GM18499 (cell line): ENCODE measurements at regions not wholly inside any gene's neighbourhood (a gene's known extent, or its start where the extent isn't known, plus 50 kb on each side); places are given as distances from the start of the nearest gene placed in this dataset.

ENCODE experiments used
- ATAC-seq: cut with Tn5 transposase; IDR thresholded peaks from one replicate; pipeline ENCODE4 v1.9.1; 2021; ENCODE audit warnings: moderate number of reproducible peaks; ENCODE audit not compliant: insufficient read depth, unreplicated experiment

GRCh38 chr17:33739714-33740113 is 446.6 kb upstream of the ASIC2 start:
- ATAC-seq, result no peak

- no peak for ATAC-seq
Measured at GRCh38 chr17:33745047-33745760, 452.1 kb upstream of the ASIC2 start.

GRCh38 chr17:33749171-33749570 is 456.1 kb upstream of the ASIC2 start:
- ATAC-seq, result no peak

DNA sequence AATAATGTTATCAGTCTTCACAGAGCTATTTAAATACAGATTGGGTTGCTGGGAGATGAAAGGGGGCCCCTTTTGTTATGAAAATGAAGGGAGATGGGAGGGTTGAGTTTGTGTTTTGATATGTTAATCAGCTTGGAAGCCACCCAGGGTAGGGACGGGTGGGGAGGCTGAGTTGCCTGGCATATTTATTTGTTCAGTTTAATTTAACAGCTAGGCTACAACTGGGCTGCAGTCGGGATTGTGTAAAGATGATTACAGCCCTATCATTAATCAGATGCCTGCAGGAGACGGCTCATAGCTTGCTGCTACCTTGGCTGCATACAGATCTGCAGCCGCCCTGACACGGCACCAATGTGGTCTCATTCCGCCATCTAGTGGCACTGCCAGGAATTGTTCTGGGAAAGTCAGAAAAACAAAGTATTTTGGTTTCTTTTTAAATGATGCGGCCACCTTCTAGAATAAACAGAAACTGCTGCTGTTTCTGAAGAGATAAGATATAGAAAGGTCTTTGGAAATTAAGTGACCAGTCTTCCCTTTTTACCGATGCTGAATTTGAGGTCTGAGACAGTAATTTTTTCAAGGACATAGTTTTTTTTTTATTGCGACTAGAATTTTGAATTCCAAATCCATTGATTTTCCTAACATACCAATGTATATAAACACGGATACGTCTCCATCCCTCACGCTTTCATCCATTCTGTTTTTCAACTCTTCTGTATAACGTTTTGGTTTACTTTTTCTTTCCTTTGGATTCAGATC is 458.0 kb upstream of the ASIC2 start:
- ATAC-seq, result no peak

DNA sequence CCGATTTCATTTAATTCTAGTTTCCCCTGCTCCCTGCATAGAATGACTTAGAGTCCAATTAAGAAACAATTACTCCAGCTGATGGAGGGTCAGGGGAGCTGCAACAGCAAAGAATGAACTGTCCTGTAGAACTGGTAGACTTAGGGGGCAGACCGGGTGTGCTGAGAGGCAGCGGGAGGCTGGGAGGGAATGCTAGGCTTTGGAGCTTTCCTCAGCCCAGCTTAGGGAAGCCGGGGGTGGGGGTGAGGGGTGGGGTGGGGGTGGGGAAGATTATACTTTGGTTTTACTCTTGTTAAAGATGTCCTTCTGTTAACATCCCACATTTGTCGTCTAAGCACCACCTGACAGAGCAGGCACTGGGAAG is 458.6 kb upstream of the ASIC2 start:
- no peak for ATAC-seq

DNA sequence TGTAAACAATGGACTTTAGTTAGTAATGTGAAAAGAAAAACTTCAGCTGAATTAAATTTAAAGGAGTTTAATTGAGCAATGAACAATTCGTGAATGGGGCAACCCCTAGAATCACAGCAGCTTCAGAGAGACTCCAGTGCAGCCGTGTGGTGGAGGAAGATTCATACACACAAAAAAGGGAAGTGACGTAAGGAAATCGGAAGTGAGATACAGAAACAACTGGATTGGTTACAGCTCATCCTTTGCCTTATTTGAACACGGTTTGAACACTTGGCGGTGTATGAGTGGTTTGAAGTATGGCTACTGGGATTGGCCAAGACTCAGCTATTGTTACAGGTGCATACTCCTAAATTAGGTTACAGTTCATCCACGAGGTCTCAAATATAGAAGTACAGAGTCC is 460.4 kb upstream of the ASIC2 start:
- ATAC-seq, result no peak

DNA sequence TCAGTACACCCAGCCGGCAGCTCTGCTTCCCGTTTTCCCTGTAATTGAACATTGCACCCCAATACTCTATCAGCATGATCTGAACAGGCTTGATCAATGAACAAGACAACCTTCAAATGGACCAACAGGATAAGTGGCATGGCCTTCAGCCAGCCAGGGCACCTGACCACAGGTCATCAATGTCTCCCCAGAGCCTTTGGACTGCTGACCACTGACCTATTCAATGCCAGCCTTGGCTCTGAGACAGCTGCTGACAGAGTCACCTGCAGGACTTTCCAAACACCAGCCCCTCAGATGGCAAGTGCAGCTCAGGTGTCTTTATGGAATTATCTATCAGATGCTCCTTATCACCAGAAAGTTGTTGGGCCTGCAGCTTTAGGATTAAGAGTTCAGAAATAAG is 462.9 kb upstream of the ASIC2 start:
- no peak for ATAC-seq

- ATAC-seq, result no peak
Measured at GRCh38 chr17:33765871-33766270, 472.8 kb upstream of the ASIC2 start.

DNA sequence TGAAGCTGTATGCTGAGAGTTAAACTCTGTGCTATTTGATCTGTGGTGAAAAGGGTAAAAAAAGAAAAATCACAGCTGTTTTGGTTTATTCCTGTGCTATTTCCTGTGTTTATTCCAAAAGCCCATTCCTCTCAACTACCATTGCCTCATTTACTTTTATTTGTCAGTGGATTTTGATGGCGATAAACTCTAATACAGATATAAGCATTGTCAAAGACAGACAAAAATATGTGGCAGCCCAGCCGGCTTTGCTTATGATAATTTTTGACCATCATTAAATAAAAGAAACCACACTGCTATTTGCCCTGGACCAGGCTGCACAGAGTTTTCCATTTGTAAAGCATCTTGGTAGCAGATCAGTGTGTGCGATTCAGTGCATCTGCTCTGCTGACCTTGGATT is 473.6 kb upstream of the ASIC2 start:
- no peak for ATAC-seq

DNA sequence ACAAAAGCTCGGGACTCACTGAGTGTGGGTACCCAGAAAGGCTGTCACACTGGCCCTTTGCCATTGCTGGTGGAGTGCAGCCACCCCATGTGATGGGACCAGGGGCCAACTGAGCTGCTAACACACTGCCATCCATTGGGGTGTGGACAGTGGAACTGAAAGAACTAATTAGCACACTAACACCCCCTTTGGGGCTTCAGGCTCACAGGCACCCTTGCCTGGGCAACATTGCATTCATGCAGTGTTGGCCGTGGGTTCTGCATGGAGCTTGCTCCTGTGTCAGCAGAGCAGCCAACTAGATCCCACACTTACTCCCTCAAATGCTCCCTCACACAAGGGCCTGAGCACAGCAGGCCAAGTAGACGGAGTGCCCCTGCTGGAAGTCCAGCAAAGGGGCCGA is 476.0 kb upstream of the ASIC2 start:
- ATAC-seq, result no peak

- ATAC-seq, result no peak
Measured at GRCh38 chr17:33776304-33776703, 478.8 kb upstream of the CCL2 start.

GRCh38 chr17:33776903-33777302 is 478.2 kb upstream of the CCL2 start:
- ATAC-seq, result no peak

DNA sequence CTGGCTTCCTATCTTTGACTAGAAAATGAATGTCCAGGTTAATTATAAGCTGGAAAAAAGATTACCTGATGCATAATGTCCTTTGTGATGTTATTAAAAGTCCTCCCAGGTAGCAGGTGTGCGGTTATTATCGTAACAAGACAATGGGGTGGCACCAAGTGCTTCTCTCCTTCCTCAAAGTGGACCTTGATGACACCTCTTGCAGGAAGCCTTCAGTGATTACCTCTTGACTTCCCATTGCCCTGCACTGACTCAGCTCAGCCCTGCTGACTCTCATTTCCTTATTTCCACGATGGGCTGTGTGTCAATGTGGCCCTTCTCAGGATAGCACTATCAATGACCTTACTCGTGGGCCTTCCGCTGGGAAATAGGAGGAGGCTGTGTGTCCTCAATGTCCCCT is 477.4 kb upstream of the CCL2 start:
- no peak for ATAC-seq

GRCh38 chr17:33778505-33779233 is 476.4 kb upstream of the CCL2 start:
- ATAC-seq, result no peak

GRCh38 chr17:33779234-33779591 is 475.9 kb upstream of the CCL2 start:
- ATAC-seq, result no peak

GRCh38 chr17:33785281-33785680 is 469.8 kb upstream of the CCL2 start:
- no peak for ATAC-seq

- ATAC-seq, result no peak
Measured at GRCh38 chr17:33786478-33786877, 468.6 kb upstream of the CCL2 start.

DNA sequence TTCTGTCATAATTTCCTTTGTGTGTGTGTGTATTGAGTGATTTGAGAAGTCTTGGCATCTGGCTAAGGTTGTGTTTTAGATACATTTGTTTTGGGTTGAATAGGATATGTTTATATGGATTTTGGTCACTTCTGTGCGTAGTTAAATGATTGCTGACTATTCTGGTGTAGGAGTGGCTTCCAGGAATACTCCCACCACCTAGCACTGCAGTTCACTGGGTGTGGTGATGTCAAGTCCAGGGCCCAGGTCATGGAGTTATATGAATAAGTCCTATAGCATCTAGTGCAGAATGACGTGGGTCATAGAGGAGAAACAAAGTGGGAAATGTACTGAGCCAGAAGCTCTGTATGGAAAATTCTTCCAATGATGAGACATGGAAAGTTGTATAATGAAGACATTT is 465.4 kb upstream of the CCL2 start:
- no peak for ATAC-seq

DNA sequence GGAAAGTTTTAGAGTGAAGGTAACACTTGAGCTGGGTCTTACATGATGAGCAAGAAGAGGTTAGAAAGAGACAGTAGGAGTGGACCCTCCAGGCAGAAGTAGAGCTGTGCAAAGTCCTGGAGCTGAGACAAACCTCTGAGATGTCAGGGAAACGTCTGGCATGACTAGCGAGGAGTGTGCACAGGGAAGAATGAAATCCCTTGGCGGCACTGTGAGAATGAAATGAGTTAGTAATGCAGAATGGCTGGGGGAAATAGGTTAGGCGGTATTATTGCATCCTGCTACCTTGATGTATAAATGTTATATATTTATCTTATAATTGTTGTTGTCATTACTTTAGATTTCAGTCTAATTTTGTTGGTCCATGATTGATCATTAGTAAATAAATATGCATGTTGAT is 457.9 kb upstream of the CCL2 start:
- no peak for ATAC-seq

- no peak for ATAC-seq
Measured at GRCh38 chr17:33798308-33798707, 456.8 kb upstream of the CCL2 start.

DNA sequence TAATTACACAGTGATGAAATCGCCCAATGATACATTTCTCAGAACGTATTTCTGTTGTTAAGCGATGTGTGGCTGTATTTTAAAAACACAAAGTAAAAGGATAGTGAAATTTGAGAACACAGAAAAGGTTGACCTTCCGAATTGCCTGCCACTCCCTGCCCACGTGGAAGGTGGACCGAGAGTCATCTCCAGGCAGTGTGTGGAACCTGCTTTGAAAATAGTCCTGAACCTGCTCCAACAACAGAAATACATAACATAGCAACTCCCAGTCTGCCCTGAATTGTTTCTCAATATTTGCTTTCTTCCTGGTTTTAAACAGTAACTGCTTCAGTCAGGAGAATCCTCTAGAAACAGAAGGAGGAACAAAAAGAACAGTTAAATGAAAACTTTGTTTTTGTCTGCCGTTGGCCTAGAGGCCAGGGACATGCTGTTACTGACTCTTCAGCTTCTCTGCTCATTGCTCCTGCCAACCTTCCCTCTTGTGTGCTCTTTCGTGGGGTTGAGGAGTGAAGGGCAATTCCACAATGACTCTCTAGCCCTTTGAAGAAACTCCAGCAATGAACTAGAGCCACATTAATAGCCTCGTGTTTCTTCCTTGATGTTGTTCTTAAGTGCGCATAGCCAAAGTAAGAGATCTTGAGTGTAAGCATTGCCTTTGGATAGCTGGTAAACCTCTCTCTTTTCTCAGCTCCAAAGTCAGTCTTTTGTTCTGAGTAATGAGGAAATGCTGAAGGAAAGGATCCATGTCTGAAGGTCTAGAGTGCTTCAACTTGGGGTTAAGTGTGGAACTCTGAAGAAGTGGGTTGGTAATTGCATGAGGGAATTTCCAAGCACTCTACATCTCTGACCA is 452.5 kb upstream of the CCL2 start:
- ATAC-seq, result no peak
